GF-D8 (cell line): ENCODE measurements at regions not wholly inside any gene's neighbourhood (a gene's known extent, or its start where the extent isn't known, plus 50 kb on each side); places are given as distances from the start of the nearest gene placed in this dataset.

ENCODE experiments used
- DNase-seq: peaks from one replicate; lab custom pipeline; 2025; lab: John Stamatoyannopoulos, UW

GRCh38 chr14:101215927-101216326 lies 312.4 kb upstream of the RTL1 start:
- DNase-seq = no peak

- no peak for DNase-seq
These were observed 313.0 kb upstream of the RTL1 start for GRCh38 chr14:101216366-101217079.

GRCh38 chr14:101217080-101217463 lies 313.6 kb upstream of the RTL1 start:
- DNase-seq = no peak

- DNase-seq = no peak
These were observed 314.3 kb upstream of the RTL1 start for GRCh38 chr14:101217616-101218371.

- no peak for DNase-seq
These were observed 316.6 kb upstream of the RTL1 start for GRCh38 chr14:101219896-101220703.

GRCh38 chr14:101220921-101221510 lies 317.5 kb upstream of the RTL1 start:
- DNase-seq = no peak

GRCh38 chr14:101221549-101222160 lies 318.1 kb upstream of the RTL1 start:
- DNase-seq = no peak

- DNase-seq = no peak
These were observed 319.0 kb upstream of the RTL1 start for GRCh38 chr14:101222362-101223070.

- DNase-seq = no peak
These were observed 319.6 kb upstream of the RTL1 start for GRCh38 chr14:101223127-101223526.

GRCh38 chr14:101223561-101224162 lies 320.1 kb upstream of the RTL1 start:
- DNase-seq = no peak

- no peak for DNase-seq
These were observed 321.0 kb upstream of the RTL1 start for GRCh38 chr14:101224356-101225156.

GRCh38 chr14:101225157-101226152 lies 321.9 kb upstream of the RTL1 start:
- DNase-seq = no peak

GRCh38 chr14:101226265-101226602 lies 322.7 kb upstream of the RTL1 start:
- no peak for DNase-seq

GRCh38 chr14:101226603-101227425 lies 323.3 kb upstream of the RTL1 start:
- DNase-seq = no peak

- no peak for DNase-seq
These were observed 324.4 kb upstream of the RTL1 start for GRCh38 chr14:101227611-101228594.

GRCh38 chr14:101228949-101229541 lies 325.5 kb upstream of the RTL1 start:
- no peak for DNase-seq
